ENCODE measurements at regions not wholly inside any gene's neighbourhood (a gene's known extent, or its start where the extent isn't known, plus 50 kb on each side); places are given as distances from the start of the nearest gene placed in this dataset.

DNA sequence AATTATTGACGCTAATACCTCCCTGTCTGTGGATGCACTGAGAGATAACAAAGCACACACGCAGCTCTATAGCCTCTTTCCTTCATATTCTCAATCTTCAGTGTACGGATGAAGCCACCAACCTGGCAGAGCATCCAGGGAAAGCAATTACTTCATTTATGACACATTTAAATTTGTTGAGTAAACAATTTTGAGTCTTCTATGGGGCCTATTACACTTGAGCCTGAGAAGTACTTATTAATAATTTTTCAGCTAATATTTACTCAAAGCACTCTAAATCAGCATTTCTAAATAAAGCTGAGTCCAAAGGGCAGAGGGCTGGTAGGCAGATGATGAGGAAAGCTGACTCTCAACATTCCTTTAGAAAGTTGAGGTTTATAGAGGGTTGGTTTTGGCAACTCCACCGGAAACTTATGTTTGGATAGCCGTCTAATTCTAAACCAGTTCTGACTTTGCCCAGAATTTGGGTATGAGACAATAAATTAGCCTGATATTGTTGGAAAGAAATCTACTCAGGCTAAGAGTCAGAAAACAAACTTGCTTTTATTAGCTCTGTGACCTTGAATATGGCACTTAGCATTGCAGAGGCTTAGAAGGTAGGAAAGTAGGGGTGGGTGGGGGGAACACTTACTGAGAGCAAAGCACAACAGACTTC is 643.5 kb downstream of the CDH11 start:
- H3K4me1 ChIP-seq: peaks cover 3% of the 10 kb centered on the region; the same call in 1 of the 2 replicates
- H3K9me3 ChIP-seq: no peaks in the 10 kb centered on the region
- no peaks in the 10 kb centered on the region for H3K36me3 ChIP-seq
- DNase-seq: no peak
- TF ChIP-seq, protein P1, sequence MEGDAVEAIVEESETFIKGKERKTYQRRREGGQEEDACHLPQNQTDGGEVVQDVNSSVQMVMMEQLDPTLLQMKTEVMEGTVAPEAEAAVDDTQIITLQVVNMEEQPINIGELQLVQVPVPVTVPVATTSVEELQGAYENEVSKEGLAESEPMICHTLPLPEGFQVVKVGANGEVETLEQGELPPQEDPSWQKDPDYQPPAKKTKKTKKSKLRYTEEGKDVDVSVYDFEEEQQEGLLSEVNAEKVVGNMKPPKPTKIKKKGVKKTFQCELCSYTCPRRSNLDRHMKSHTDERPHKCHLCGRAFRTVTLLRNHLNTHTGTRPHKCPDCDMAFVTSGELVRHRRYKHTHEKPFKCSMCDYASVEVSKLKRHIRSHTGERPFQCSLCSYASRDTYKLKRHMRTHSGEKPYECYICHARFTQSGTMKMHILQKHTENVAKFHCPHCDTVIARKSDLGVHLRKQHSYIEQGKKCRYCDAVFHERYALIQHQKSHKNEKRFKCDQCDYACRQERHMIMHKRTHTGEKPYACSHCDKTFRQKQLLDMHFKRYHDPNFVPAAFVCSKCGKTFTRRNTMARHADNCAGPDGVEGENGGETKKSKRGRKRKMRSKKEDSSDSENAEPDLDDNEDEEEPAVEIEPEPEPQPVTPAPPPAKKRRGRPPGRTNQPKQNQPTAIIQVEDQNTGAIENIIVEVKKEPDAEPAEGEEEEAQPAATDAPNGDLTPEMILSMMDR (IDR thresholded peaks at IDR 0.05; ENCODE audit: low read depth, low read length): no peak
- no peaks in the 10 kb centered on the region for H3K27me3 ChIP-seq
- H3K4me3 ChIP-seq (ENCODE audit: low read depth, low read length): no peak overlapping the region

- TF ChIP-seq, protein P1 (IDR thresholded peaks at IDR 0.05; ENCODE audit: low read depth, low read length): no peak
These were observed 646.1 kb downstream of the CDH11 start for GRCh38 chr16:64475627-64476351.

GRCh38 chr16:64470916-64471315 is 650.9 kb downstream of the CDH11 start:
- Histone ChIP-seq H3K36me3 (no peaks in the 10 kb centered on the region), H3K9me3 (no peaks in the 10 kb centered on the region), H3K4me3 (ENCODE audit: low read depth, low read length) (no peak overlapping the region), H3K4me1 (peaks cover 30% of the 10 kb centered on the region), H3K27me3 (no peaks in the 10 kb centered on the region)
- TF ChIP-seq, protein P1 (IDR thresholded peaks at IDR 0.05; ENCODE audit: low read depth, low read length): no peak
- DNase-seq: no peak

More at GRCh38 chr16:64475627-64476351, 646.1 kb downstream of the CDH11 start:
- Histone ChIP-seq H3K4me1 (peaks cover 10% of the 10 kb centered on the region; the same call in 1 of the 2 replicates), H3K36me3 (no peaks in the 10 kb centered on the region), H3K9me3 (no peaks in the 10 kb centered on the region), H3K4me3 (ENCODE audit: low read depth, low read length) (no peak overlapping the region), H3K27me3 (no peaks in the 10 kb centered on the region)
- DNase-seq: no peak

- Histone ChIP-seq H3K9me3 (no peaks in the 10 kb centered on the region), H3K36me3 (no peaks in the 10 kb centered on the region), H3K4me3 (ENCODE audit: low read depth, low read length) (no peak overlapping the region), H3K27me3 (no peaks in the 10 kb centered on the region), H3K4me1 (peaks cover 30% of the 10 kb centered on the region)
- TF ChIP-seq, protein P1 (IDR thresholded peaks at IDR 0.05; ENCODE audit: low read depth, low read length): peak; percentile 41
- DNase-seq: no peak
These were observed 651.8 kb downstream of the CDH11 start for GRCh38 chr16:64469906-64470702.

GRCh38 chr16:64469351-64469750 is 652.5 kb downstream of the CDH11 start:
- H3K4me1 ChIP-seq: peaks cover 30% of the 10 kb centered on the region
- TF ChIP-seq, protein P1 (IDR thresholded peaks at IDR 0.05; ENCODE audit: low read depth, low read length): no peak
- peak; percentile 11 for DNase-seq

More at GRCh38 chr16:64469351-64469750, 652.5 kb downstream of the CDH11 start:
- Histone ChIP-seq H3K9me3 (no peaks in the 10 kb centered on the region), H3K36me3 (no peaks in the 10 kb centered on the region), H3K4me3 (ENCODE audit: low read depth, low read length) (no peak overlapping the region), H3K27me3 (no peaks in the 10 kb centered on the region)
